Astrocyte (in vitro differentiated cells and primary cell): ENCODE measurements at regions not wholly inside any gene's neighbourhood (a gene's known extent, or its start where the extent isn't known, plus 50 kb on each side); places are given as distances from the start of the nearest gene placed in this dataset.

Experiments used
- DNase-seq: peaks from one replicate; pipeline ENCODE4 v3.0.0-alpha.2; 2010; ENCODE audit warnings: low read depth
- FAIRE-seq: peaks from 2 replicates; lab custom pipeline; 2011; peaks lifted over from hg19 to GRCh38; lab: Jason Lieb, UNC
- H2AFZ ChIP-seq: 2 replicates; pipeline ENCODE4 v1.6.0; 2012; ENCODE audit warnings: low read depth, low read length, inconsistent platforms
- H3K27ac ChIP-seq: 2 replicates; pipeline ENCODE4 v1.5.1; 2011; ENCODE audit warnings: low read depth, low read length, inconsistent platforms
- H3K27me3 ChIP-seq: 2 replicates; pipeline ENCODE4 v1.6.0; 2011; ENCODE audit warnings: low read length, inconsistent platforms; ENCODE audit not compliant: insufficient read depth
- H3K36me3 ChIP-seq: 2 replicates; pipeline ENCODE4 v1.5.1; 2011; ENCODE audit warnings: low read length, inconsistent platforms; ENCODE audit not compliant: insufficient read depth
- H3K4me1 ChIP-seq: 2 replicates; pipeline ENCODE4 v1.5.1; 2011; ENCODE audit warnings: low read length, inconsistent platforms; ENCODE audit not compliant: insufficient read depth
- H3K4me2 ChIP-seq: 2 replicates; pipeline ENCODE4 v1.6.0; 2012; ENCODE audit warnings: low read length, inconsistent platforms
- H3K4me3 ChIP-seq: 2 replicates; pipeline ENCODE4 v1.5.1; 2011; ENCODE audit warnings: low read depth, mild to moderate bottlenecking, low read length, inconsistent platforms; ENCODE audit not compliant: insufficient read depth
- H3K79me2 ChIP-seq: 2 replicates; pipeline ENCODE4 v1.6.0; 2012; ENCODE audit warnings: mild to moderate bottlenecking, low read length, inconsistent platforms; ENCODE audit not compliant: insufficient read depth
- H3K9ac ChIP-seq: 2 replicates; pipeline ENCODE4 v1.6.0; 2012; ENCODE audit warnings: mild to moderate bottlenecking, low read length, inconsistent platforms
- H3K9me3 ChIP-seq: 2 replicates; pipeline ENCODE4 v1.5.1; 2012; ENCODE audit warnings: low read depth, mild to moderate bottlenecking, low read length, inconsistent platforms; ENCODE audit not compliant: insufficient read depth
- H4K20me1 ChIP-seq: 2 replicates; pipeline ENCODE4 v1.6.0; 2012; ENCODE audit warnings: low read length, inconsistent platforms; ENCODE audit not compliant: insufficient read depth
- H3K27ac Mint-ChIP-seq: one replicate; pipeline ENCODE4 v1.8.0; 2021; ENCODE audit warnings: mild to moderate bottlenecking, mixed read lengths; ENCODE audit not compliant: unreplicated experiment
- H3K27me3 Mint-ChIP-seq: one replicate; pipeline ENCODE4 v1.8.0; 2021; ENCODE audit warnings: low read depth, mixed read lengths; ENCODE audit not compliant: unreplicated experiment
- H3K36me3 Mint-ChIP-seq: one replicate; pipeline ENCODE4 v1.8.0; 2021; ENCODE audit warnings: low read depth, mixed read lengths; ENCODE audit not compliant: unreplicated experiment
- H3K4me1 Mint-ChIP-seq: one replicate; pipeline ENCODE4 v1.8.0; 2021; ENCODE audit warnings: low read depth, mixed read lengths; ENCODE audit not compliant: unreplicated experiment
- H3K4me3 Mint-ChIP-seq: one replicate; pipeline ENCODE4 v1.8.0; 2021; ENCODE audit warnings: mild to moderate bottlenecking, moderate library complexity, mixed read lengths; ENCODE audit not compliant: unreplicated experiment
- H3K9me3 Mint-ChIP-seq: one replicate; pipeline ENCODE4 v1.8.0; 2021; ENCODE audit warnings: mild to moderate bottlenecking, mixed read lengths; ENCODE audit not compliant: unreplicated experiment
- EZH2 ChIP-seq: IDR thresholded peaks from 2 replicates; pipeline ENCODE4 v1.6.1; 2012; ENCODE audit warnings: mild to moderate bottlenecking, low read length, inconsistent platforms; ENCODE audit not compliant: insufficient read depth
- TF ChIP-seq, protein P1 (sequence below): IDR thresholded peaks from 2 replicates; pipeline ENCODE4 v1.5.1; 2011; ENCODE audit warnings: low read depth, mild to moderate bottlenecking, inconsistent platforms, low read length, moderate library complexity; ENCODE audit not compliant: insufficient read depth

- no peaks in the 10 kb centered on the region for H3K27me3 Mint-ChIP-seq
- H3K4me3 Mint-ChIP-seq, result no peak overlapping the region
- no peaks in the 10 kb centered on the region for H3K79me2 ChIP-seq
- no peak overlapping the region for H3K4me3 ChIP-seq
- no peaks in the 10 kb centered on the region for H3K9me3 Mint-ChIP-seq
- no peak overlapping the region for H3K9ac ChIP-seq
- H3K4me1 ChIP-seq, result no peaks in the 10 kb centered on the region
- FAIRE-seq (no peak), DNase-seq (no peak)
- no peak overlapping the region for H3K27ac ChIP-seq
- H3K27ac Mint-ChIP-seq, result no peak overlapping the region
- no peaks in the 10 kb centered on the region for H3K4me1 Mint-ChIP-seq
- no peaks in the 10 kb centered on the region for H3K9me3 ChIP-seq
- H2AFZ ChIP-seq, result no peak overlapping the region
- no peaks in the 10 kb centered on the region for H3K36me3 ChIP-seq
- H4K20me1 ChIP-seq, result no peaks in the 10 kb centered on the region
- H3K36me3 Mint-ChIP-seq, result no peaks in the 10 kb centered on the region
- TF ChIP-seq, protein P1, sequence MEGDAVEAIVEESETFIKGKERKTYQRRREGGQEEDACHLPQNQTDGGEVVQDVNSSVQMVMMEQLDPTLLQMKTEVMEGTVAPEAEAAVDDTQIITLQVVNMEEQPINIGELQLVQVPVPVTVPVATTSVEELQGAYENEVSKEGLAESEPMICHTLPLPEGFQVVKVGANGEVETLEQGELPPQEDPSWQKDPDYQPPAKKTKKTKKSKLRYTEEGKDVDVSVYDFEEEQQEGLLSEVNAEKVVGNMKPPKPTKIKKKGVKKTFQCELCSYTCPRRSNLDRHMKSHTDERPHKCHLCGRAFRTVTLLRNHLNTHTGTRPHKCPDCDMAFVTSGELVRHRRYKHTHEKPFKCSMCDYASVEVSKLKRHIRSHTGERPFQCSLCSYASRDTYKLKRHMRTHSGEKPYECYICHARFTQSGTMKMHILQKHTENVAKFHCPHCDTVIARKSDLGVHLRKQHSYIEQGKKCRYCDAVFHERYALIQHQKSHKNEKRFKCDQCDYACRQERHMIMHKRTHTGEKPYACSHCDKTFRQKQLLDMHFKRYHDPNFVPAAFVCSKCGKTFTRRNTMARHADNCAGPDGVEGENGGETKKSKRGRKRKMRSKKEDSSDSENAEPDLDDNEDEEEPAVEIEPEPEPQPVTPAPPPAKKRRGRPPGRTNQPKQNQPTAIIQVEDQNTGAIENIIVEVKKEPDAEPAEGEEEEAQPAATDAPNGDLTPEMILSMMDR, result no peak
- no peak for TF ChIP-seq EZH2
- no peaks in the 10 kb centered on the region for H3K27me3 ChIP-seq
- no peak overlapping the region for H3K4me2 ChIP-seq
Measured at GRCh38 chr3:35849496-35849895, 210.2 kb downstream of the ARPP21 start.

- H3K36me3 Mint-ChIP-seq, result no peaks in the 10 kb centered on the region
- Histone ChIP-seq H3K36me3 (no peaks in the 10 kb centered on the region), H4K20me1 (no peaks in the 10 kb centered on the region), H3K4me3 (no peak overlapping the region), H3K4me2 (no peak overlapping the region), H3K79me2 (no peaks in the 10 kb centered on the region), H3K27ac (no peak overlapping the region), H3K27me3 (no peaks in the 10 kb centered on the region), H3K4me1 (no peaks in the 10 kb centered on the region), H3K9ac (no peak overlapping the region), H3K9me3 (no peaks in the 10 kb centered on the region), H2AFZ (no peak overlapping the region)
- TF ChIP-seq, protein P1, result no peak
- TF ChIP-seq EZH2, result no peak
- no peak overlapping the region for H3K27ac Mint-ChIP-seq
- no peaks in the 10 kb centered on the region for H3K4me1 Mint-ChIP-seq
- no peak overlapping the region for H3K4me3 Mint-ChIP-seq
- no peaks in the 10 kb centered on the region for H3K9me3 Mint-ChIP-seq
- DNase-seq (no peak), FAIRE-seq (no peak)
- no peaks in the 10 kb centered on the region for H3K27me3 Mint-ChIP-seq
Measured at GRCh38 chr3:35849963-35850362, 210.6 kb downstream of the ARPP21 start.

- FAIRE-seq, result no peak
- no peak overlapping the region for H3K27ac Mint-ChIP-seq
Measured at GRCh38 chr3:35857004-35857403, 217.7 kb downstream of the ARPP21 start.

More at GRCh38 chr3:35857004-35857403, 217.7 kb downstream of the ARPP21 start:
- no peaks in the 10 kb centered on the region for H3K27me3 Mint-ChIP-seq
- Histone ChIP-seq H3K36me3 (no peaks in the 10 kb centered on the region), H3K9ac (no peak overlapping the region), H3K4me3 (no peak overlapping the region), H3K4me1 (no peaks in the 10 kb centered on the region), H3K27me3 (no peaks in the 10 kb centered on the region), H3K27ac (no peak overlapping the region), H3K79me2 (no peaks in the 10 kb centered on the region), H3K9me3 (no peaks in the 10 kb centered on the region), H4K20me1 (no peaks in the 10 kb centered on the region), H2AFZ (no peak overlapping the region), H3K4me2 (no peak overlapping the region)
- H3K4me1 Mint-ChIP-seq, result no peaks in the 10 kb centered on the region
- no peaks in the 10 kb centered on the region for H3K9me3 Mint-ChIP-seq
- DNase-seq, result no peak
- no peak for TF ChIP-seq EZH2
- TF ChIP-seq, protein P1, result no peak
- H3K36me3 Mint-ChIP-seq, result no peaks in the 10 kb centered on the region
- H3K4me3 Mint-ChIP-seq, result no peak overlapping the region
